GM12891 (cell line): ENCODE measurements at regions not wholly inside any gene's neighbourhood (a gene's known extent, or its start where the extent isn't known, plus 50 kb on each side); places are given as distances from the start of the nearest gene placed in this dataset.

Experiments used
- POLR2A ChIP-seq: IDR thresholded peaks from 2 replicates; pipeline ENCODE4 v1.6.1; 2011; ENCODE audit warnings: low read depth, low read length, control low read depth
- POLR2AphosphoS5 ChIP-seq: IDR thresholded peaks from 2 replicates; pipeline ENCODE4 v1.6.1; 2011; ENCODE audit warnings: low read depth, low read length, control low read depth
- TAF1 ChIP-seq: IDR thresholded peaks from 2 replicates; pipeline ENCODE4 v1.6.1; 2011; ENCODE audit warnings: low read depth, low read length, control low read depth

GRCh38 chr10:28808693-28809092 lies 131.4 kb downstream of the BAMBI start:
- TF ChIP-seq POLR2AphosphoS5, result no peak
- no peak for TF ChIP-seq POLR2A
- no peak for TF ChIP-seq TAF1
